Mesenchymal stem cell (in vitro differentiated cells and primary cell): ENCODE measurements at regions not wholly inside any gene's neighbourhood (a gene's known extent, or its start where the extent isn't known, plus 50 kb on each side); places are given as distances from the start of the nearest gene placed in this dataset.
A peak's percentile ranks its signal among the peaks of the same experiment; 100 is the strongest.

Source experiments
- DNase-seq: peaks from one replicate; pipeline ENCODE4 v3.0.0-alpha.2; 2013
- H2AFZ ChIP-seq: one replicate; pipeline ENCODE4 v1.6.1; 2013; ENCODE audit warnings: low read depth, mild to moderate bottlenecking, control low read depth, inconsistent platforms, low read length, moderate library complexity
- H2AK5ac ChIP-seq: 2 replicates; pipeline ENCODE4 v1.6.1; 2013; ENCODE audit warnings: low read length, moderate library complexity, mild to moderate bottlenecking, inconsistent platforms; ENCODE audit not compliant: severe bottlenecking
- H2BK120ac ChIP-seq: one replicate; pipeline ENCODE4 v1.6.1; 2013; ENCODE audit warnings: low read depth, mild to moderate bottlenecking, inconsistent platforms, low read length, moderate library complexity
- H2BK12ac ChIP-seq, 2 experiments: one replicate each; pipeline ENCODE4 v1.6.1; 2013; ENCODE audit warnings: inconsistent platforms in 2 of 2, low read length in 2 of 2, mild to moderate bottlenecking in 2 of 2, moderate library complexity in 2 of 2, control low read depth in 1 of 2
- H2BK15ac ChIP-seq: one replicate; pipeline ENCODE4 v1.6.1; 2013; ENCODE audit warnings: mild to moderate bottlenecking, low read depth, inconsistent platforms; ENCODE audit not compliant: poor library complexity, severe bottlenecking
- H2BK5ac ChIP-seq: 2 replicates; pipeline ENCODE4 v1.6.1; 2013; ENCODE audit warnings: low read depth, mild to moderate bottlenecking, low read length, control low read depth, inconsistent platforms; ENCODE audit not compliant: poor library complexity, severe bottlenecking
- H3K14ac ChIP-seq, 2 experiments: one replicate each; pipeline ENCODE4 v1.6.1; 2013; ENCODE audit warnings: inconsistent platforms in 2 of 2, low read length in 2 of 2, control low read depth in 1 of 2, mild to moderate bottlenecking in 1 of 2, moderate library complexity in 1 of 2
- H3K18ac ChIP-seq, 2 experiments: one replicate each; pipeline ENCODE4 v1.6.1; 2013; ENCODE audit warnings: inconsistent platforms in 2 of 2, low read length in 2 of 2, control low read depth in 1 of 2, low read depth in 1 of 2, mild to moderate bottlenecking in 1 of 2
- H3K23ac ChIP-seq, 2 experiments: one replicate each; pipeline ENCODE4 v1.6.1; 2013; ENCODE audit warnings: inconsistent platforms in 2 of 2, low read length in 2 of 2, mild to moderate bottlenecking in 2 of 2, moderate library complexity in 2 of 2, control low read depth in 1 of 2
- H3K27ac ChIP-seq: 2 replicates; pipeline ENCODE4 v1.5.1; 2013; ENCODE audit warnings: mild to moderate bottlenecking, moderate library complexity, low read length, control low read depth, inconsistent platforms; ENCODE audit not compliant: poor library complexity, severe bottlenecking
- H3K27me3 ChIP-seq, 2 experiments: 2 replicates each; pipeline versions ENCODE4 v1.6.1 to v1.7.0; 2013; ENCODE audit warnings: low read length in 2 of 2, mild to moderate bottlenecking in 2 of 2, moderate library complexity in 2 of 2, control low read depth in 1 of 2, inconsistent platforms in 1 of 2; ENCODE audit not compliant: control insufficient read depth in 1 of 2, insufficient read depth in 1 of 2
- H3K36me3 ChIP-seq, 2 experiments: 2 replicates each; pipeline versions ENCODE4 v1.6.1 to v1.7.0; 2013; ENCODE audit warnings: low read length in 2 of 2, control low read depth in 1 of 2, inconsistent platforms in 1 of 2, low read depth in 1 of 2, mild to moderate bottlenecking in 1 of 2; ENCODE audit not compliant: insufficient read depth in 2 of 2, control insufficient read depth in 1 of 2
- H3K4ac ChIP-seq, 2 experiments: one replicate each; pipeline ENCODE4 v1.6.1; 2013; ENCODE audit warnings: inconsistent platforms in 2 of 2, low read length in 2 of 2, mild to moderate bottlenecking in 2 of 2, moderate library complexity in 2 of 2, control low read depth in 1 of 2, low read depth in 1 of 2
- H3K4me1 ChIP-seq: 2 replicates; pipeline ENCODE4 v1.6.1; 2013; ENCODE audit warnings: low read depth, low read length, control low read depth; ENCODE audit not compliant: control insufficient read depth, insufficient read depth
- H3K4me2 ChIP-seq: 2 replicates; pipeline ENCODE4 v1.6.1; 2013; ENCODE audit warnings: low read length, mild to moderate bottlenecking, inconsistent platforms; ENCODE audit not compliant: poor library complexity, severe bottlenecking
- H3K4me3 ChIP-seq, 2 experiments: 2 replicates each; pipeline versions ENCODE4 v1.5.1 to v1.7.0; 2013; ENCODE audit warnings: low read length in 2 of 2, mild to moderate bottlenecking in 2 of 2, control low read depth in 1 of 2, low read depth in 1 of 2; ENCODE audit not compliant: insufficient read depth in 1 of 2
- H3K79me1 ChIP-seq: replicated peaks from 2 replicates; pipeline ENCODE4 v1.6.1; 2013; ENCODE audit warnings: mild to moderate bottlenecking, control low read depth, low read length, inconsistent platforms; ENCODE audit not compliant: poor library complexity, severe bottlenecking
- H3K9ac ChIP-seq: 2 replicates; pipeline ENCODE4 v1.7.0; 2013; ENCODE audit warnings: mild to moderate bottlenecking, low read length, moderate library complexity
- H3K9me3 ChIP-seq: 2 replicates; pipeline ENCODE4 v1.7.0; 2013; ENCODE audit warnings: mild to moderate bottlenecking, low read length; ENCODE audit not compliant: control insufficient read depth
- H4K8ac ChIP-seq: one replicate; pipeline ENCODE4 v1.6.1; 2013; ENCODE audit warnings: inconsistent platforms, mild to moderate bottlenecking, low read length, moderate library complexity
- H4K91ac ChIP-seq: one replicate; pipeline ENCODE4 v1.6.1; 2013; ENCODE audit warnings: mild to moderate bottlenecking, low read length, inconsistent platforms
- WGBS: methylation state at CpG from one replicate; pipeline ENCODE4 v1.1.7; 2013; ENCODE audit warnings: mixed read lengths; 5-methylcytosine and 5-hydroxymethylcytosine counted together

DNA sequence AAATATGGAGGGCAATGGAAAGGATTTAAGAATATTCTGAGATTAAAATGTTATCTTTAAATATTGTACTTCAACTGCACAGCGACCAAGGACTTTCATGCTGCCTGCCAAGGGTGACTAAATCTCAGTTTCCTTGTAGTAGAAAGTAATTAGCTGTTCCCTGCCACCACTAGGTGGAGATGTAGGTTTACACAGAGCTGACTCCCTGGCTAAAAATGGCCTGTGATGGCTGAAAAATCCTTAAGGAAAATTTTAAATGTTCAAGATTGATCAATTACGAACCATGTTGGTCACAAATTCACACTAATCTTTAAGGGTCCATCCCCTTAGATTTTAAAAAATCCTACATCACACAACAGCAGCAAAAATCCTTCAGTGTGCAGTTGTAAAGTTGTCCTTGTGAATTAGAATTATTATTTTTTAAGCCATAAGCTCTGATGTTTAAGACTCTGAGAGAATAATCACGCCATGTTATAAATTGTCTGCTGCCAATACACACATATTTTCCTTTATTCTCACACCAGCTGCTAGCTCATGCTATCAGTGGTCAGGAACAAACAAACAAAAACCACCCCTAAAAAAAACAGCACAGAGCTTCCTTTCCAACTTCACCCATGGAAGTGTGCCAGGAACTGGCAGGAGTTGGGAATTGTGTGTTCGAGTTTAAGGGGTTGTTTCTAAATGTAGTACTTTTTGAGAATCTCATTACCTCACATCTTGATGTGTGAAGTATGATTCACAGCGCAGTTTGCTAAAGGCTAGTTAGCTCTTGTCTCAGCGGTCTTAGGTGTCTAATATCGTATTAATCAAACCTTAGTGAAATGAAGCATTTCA, 399.8 kb downstream of the TMEM182 start:
- no peak overlapping the region for H3K9ac ChIP-seq
- DNase-seq, result peak; percentile 16
- H2AK5ac ChIP-seq, result no peak overlapping the region
- peaks cover 3% of the 10 kb centered on the region for H3K4me1 ChIP-seq
- no peaks in the 10 kb centered on the region for H3K36me3 ChIP-seq
- H3K27me3 ChIP-seq, result peaks cover 0 to 4% of the 10 kb centered on the region in 2 experiments
- H3K4ac ChIP-seq, result no peak overlapping the region
- H4K8ac ChIP-seq, result no peak overlapping the region
- H3K79me1 ChIP-seq, result no peaks in the 10 kb centered on the region
- H2BK5ac ChIP-seq, result no peak overlapping the region
- H2BK12ac ChIP-seq, result no peak overlapping the region
- H3K9me3 ChIP-seq, result no peaks in the 10 kb centered on the region
- no peak overlapping the region for H3K4me2 ChIP-seq
- H3K14ac ChIP-seq, result no peak overlapping the region
- H2AFZ ChIP-seq, result no peak overlapping the region
- no peak overlapping the region for H2BK15ac ChIP-seq
- H3K4me3 ChIP-seq, result no peak overlapping the region
- H3K18ac ChIP-seq, result no peak overlapping the region
- H4K91ac ChIP-seq, result no peak overlapping the region
- no peak overlapping the region for H3K23ac ChIP-seq
- no peak overlapping the region for H2BK120ac ChIP-seq
- no peak overlapping the region for H3K27ac ChIP-seq
- WGBS, result 77% methylated on average over 5 of the region's 7 CpGs

DNA sequence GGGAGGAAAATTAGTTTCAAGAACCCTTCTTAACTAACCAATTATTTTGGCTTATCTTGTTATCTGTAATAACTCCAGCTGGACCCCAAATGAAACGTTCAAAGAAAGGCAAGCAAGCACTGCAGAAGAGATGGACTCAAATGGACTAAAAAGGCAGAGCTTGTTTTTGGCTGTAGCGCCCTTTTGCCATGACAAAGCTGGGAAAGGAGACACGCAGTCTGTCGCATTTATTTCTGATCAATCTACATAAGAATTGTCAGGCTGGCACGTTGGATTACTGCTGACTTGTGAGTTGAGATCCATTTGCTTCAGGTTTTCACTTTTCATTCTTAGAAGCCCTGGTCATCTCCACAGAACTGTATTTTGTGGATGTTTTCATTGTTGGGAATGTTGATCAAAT, 402.9 kb downstream of the TMEM182 start:
- peaks cover 8% of the 10 kb centered on the region for H3K4me1 ChIP-seq
- H3K27me3 ChIP-seq, result no peaks in the 10 kb centered on the region
- no peak overlapping the region for H3K18ac ChIP-seq
- no peak overlapping the region for H2BK15ac ChIP-seq
- no peak overlapping the region for H2BK5ac ChIP-seq
- no peak overlapping the region for H3K4me3 ChIP-seq
- no peak overlapping the region for H2AK5ac ChIP-seq
- no peak for DNase-seq
- no peak overlapping the region for H2AFZ ChIP-seq
- H3K4me2 ChIP-seq, result no peak overlapping the region
- no peak overlapping the region for H2BK120ac ChIP-seq
- H3K9ac ChIP-seq, result no peak overlapping the region
- no peak overlapping the region for H3K4ac ChIP-seq
- H4K8ac ChIP-seq, result no peak overlapping the region
- no peak overlapping the region for H3K23ac ChIP-seq
- no peaks in the 10 kb centered on the region for H3K79me1 ChIP-seq
- WGBS, result 78% methylated on average over 5 of the region's 5 CpGs
- no peak overlapping the region for H3K14ac ChIP-seq
- H3K27ac ChIP-seq, result no peak overlapping the region
- no peaks in the 10 kb centered on the region for H3K9me3 ChIP-seq
- no peaks in the 10 kb centered on the region for H3K36me3 ChIP-seq
- no peak overlapping the region for H2BK12ac ChIP-seq
- no peak overlapping the region for H4K91ac ChIP-seq

DNA sequence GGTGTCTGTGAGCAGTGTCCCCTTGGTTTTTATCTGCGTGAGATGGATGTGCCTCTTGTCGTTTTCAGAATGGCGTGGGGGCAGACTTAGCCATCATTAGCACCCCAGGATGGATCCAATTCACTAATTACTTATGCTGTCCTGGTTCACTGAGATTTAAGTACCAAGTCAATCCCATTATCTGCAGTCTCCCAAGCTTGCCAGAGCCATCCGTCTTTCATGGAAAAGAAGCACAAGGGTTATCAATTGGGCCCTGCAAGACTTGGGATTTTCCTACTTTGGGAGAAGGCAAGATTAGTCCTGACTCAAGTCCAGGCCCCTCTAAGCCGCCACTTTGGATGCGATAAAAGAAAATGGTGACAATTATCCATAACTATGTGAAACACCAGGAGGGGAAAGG, 404.0 kb downstream of the TMEM182 start:
- no peak overlapping the region for H3K18ac ChIP-seq
- no peak overlapping the region for H3K4me3 ChIP-seq
- no peak overlapping the region for H3K4ac ChIP-seq
- H3K9me3 ChIP-seq, result no peaks in the 10 kb centered on the region
- H3K4me2 ChIP-seq, result no peak overlapping the region
- 79% methylated on average over 6 of the region's 6 CpGs for WGBS
- H3K14ac ChIP-seq, result no peak overlapping the region
- H2BK5ac ChIP-seq, result no peak overlapping the region
- H4K91ac ChIP-seq, result no peak overlapping the region
- H2BK12ac ChIP-seq, result no peak overlapping the region
- H3K9ac ChIP-seq, result no peak overlapping the region
- H3K23ac ChIP-seq, result no peak overlapping the region
- no peak overlapping the region for H4K8ac ChIP-seq
- H2AK5ac ChIP-seq, result peak overlapping the region; percentile 64
- no peak overlapping the region for H2BK120ac ChIP-seq
- no peak overlapping the region for H2BK15ac ChIP-seq
- H3K27me3 ChIP-seq, result no peaks in the 10 kb centered on the region
- H3K4me1 ChIP-seq, result peaks cover 8% of the 10 kb centered on the region
- H3K79me1 ChIP-seq, result no peaks in the 10 kb centered on the region
- H2AFZ ChIP-seq, result no peak overlapping the region
- H3K36me3 ChIP-seq, result no peaks in the 10 kb centered on the region
- no peak for DNase-seq
- no peak overlapping the region for H3K27ac ChIP-seq

DNA sequence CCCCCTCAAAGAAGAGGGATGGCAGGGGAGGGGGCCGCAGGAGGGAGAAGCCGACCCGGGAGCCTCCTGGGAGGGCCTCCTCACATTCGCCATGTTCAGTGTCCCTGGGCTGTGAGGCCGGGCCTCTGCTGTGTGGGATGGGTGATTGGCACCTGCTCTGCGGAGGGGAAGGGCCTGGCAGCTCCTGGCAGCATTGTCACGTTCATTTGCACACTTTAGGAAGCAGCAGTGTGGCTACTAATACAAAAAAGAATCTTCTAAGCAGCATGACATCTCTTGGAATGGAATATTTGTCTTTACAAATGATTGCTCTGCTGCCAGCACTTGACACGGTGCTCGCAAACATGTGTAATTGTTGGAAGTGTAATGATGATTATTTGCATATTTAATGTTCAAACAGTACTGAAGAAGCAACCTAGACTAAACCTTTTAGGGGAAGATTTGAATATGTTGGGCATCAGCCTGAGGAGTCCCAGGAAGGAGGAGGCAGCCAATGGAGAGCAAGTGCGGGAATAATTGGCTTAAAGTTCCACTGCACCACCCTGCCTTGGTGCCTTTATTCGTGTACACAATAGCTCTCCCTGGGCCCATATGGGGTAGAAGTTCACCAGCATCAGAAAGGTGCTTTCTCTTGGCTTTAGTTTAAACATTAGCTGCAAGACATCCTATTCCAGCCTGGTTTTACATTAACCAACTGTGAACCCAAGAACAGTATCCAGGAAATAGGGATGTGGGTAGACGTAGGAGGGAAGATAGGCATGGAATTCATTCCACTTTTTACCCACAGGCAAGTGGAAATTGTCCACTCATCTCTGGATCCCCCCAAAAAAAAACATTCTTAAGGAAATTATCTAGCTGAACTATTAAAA, 404.9 kb downstream of the TMEM182 start:
- 80% methylated on average over 11 of the region's 12 CpGs for WGBS
- no peak overlapping the region for H2BK12ac ChIP-seq

More for the DNA sequence above, 404.9 kb downstream of the TMEM182 start:
- Histone ChIP-seq H3K4me3 (no peak overlapping the region), H3K18ac (no peak overlapping the region), H2AK5ac (peak overlapping the region; percentile 43), H3K9me3 (no peaks in the 10 kb centered on the region), H3K79me1 (no peaks in the 10 kb centered on the region), H3K27me3 (no peaks in the 10 kb centered on the region), H4K8ac (no peak overlapping the region), H3K36me3 (no peaks in the 10 kb centered on the region), H2BK15ac (no peak overlapping the region), H2AFZ (no peak overlapping the region), H3K4me1 (peaks cover 8% of the 10 kb centered on the region), H2BK120ac (no peak overlapping the region), H3K23ac (no peak overlapping the region), H4K91ac (no peak overlapping the region), H3K14ac (no peak overlapping the region), H3K4me2 (no peak overlapping the region), H3K27ac (peak overlapping the region; percentile 82), H3K9ac (no peak overlapping the region), H3K4ac (no peak overlapping the region), H2BK5ac (no peak overlapping the region)
- no peak for DNase-seq
